ENCODE measurements at regions not wholly inside any gene's neighbourhood (a gene's known extent, or its start where the extent isn't known, plus 50 kb on each side); places are given as distances from the start of the nearest gene placed in this dataset.

GRCh38 chr1:63022319-63022718 lies 238.4 kb downstream of the ATG4C start:
- Histone ChIP-seq H3K36me3 (ENCODE audit: insufficient read depth) (no peaks in the 10 kb centered on the region), H3K27ac (no peak overlapping the region), H2AFZ (ENCODE audit: low read depth) (no peak overlapping the region), H3K4me1 (ENCODE audit: low read depth, poor library complexity, severe bottlenecking) (no peaks in the 10 kb centered on the region), H3K4me2 (no peak overlapping the region), H3K79me2 (ENCODE audit: insufficient read depth, low read depth) (no peaks in the 10 kb centered on the region), H3K4me3 (IDR thresholded peaks at IDR 0.05; ENCODE audit: insufficient read depth, low read depth, low read length) (no peak overlapping the region), H4K20me1 (ENCODE audit: insufficient read depth) (no peaks in the 10 kb centered on the region), H3K27me3 (ENCODE audit: insufficient read depth, low read depth) (no peaks in the 10 kb centered on the region), H3K9ac (no peak overlapping the region)
- TF ChIP-seq, protein P1, sequence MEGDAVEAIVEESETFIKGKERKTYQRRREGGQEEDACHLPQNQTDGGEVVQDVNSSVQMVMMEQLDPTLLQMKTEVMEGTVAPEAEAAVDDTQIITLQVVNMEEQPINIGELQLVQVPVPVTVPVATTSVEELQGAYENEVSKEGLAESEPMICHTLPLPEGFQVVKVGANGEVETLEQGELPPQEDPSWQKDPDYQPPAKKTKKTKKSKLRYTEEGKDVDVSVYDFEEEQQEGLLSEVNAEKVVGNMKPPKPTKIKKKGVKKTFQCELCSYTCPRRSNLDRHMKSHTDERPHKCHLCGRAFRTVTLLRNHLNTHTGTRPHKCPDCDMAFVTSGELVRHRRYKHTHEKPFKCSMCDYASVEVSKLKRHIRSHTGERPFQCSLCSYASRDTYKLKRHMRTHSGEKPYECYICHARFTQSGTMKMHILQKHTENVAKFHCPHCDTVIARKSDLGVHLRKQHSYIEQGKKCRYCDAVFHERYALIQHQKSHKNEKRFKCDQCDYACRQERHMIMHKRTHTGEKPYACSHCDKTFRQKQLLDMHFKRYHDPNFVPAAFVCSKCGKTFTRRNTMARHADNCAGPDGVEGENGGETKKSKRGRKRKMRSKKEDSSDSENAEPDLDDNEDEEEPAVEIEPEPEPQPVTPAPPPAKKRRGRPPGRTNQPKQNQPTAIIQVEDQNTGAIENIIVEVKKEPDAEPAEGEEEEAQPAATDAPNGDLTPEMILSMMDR (conservative IDR thresholded peaks at IDR 0.05; ENCODE audit: low read depth, low read length) = no peak

DNA sequence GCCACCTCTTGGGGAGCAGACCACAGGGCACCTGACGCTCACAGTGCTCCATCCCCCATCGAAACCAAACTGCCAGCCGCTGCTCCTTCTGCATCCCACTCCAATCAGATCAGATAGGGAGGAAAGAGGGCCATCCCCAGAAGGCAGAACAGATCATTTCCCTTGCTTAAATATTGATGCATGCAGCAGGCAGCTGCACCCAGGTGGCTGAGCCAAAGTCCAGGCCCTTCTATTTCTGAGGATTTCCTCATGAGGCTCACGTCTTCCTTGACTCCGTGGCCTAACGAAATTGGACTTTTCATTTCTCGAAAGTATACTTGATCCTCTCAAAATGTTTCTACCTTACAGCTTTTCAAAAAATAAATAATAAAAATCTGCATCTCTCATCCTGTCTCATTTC lies 239.2 kb downstream of the ATG4C start:
- no peak overlapping the region for H3K4me2 ChIP-seq
- no peaks in the 10 kb centered on the region for H4K20me1 ChIP-seq (ENCODE audit: insufficient read depth)
- H3K36me3 ChIP-seq (ENCODE audit: insufficient read depth) = no peaks in the 10 kb centered on the region
- no peak overlapping the region for H3K27ac ChIP-seq
- H3K4me3 ChIP-seq (IDR thresholded peaks at IDR 0.05; ENCODE audit: insufficient read depth, low read depth, low read length) = no peak overlapping the region
- no peaks in the 10 kb centered on the region for H3K27me3 ChIP-seq (ENCODE audit: insufficient read depth, low read depth)
- H2AFZ ChIP-seq (ENCODE audit: low read depth) = no peak overlapping the region
- H3K4me1 ChIP-seq (ENCODE audit: low read depth, poor library complexity, severe bottlenecking) = no peaks in the 10 kb centered on the region
- no peaks in the 10 kb centered on the region for H3K79me2 ChIP-seq (ENCODE audit: insufficient read depth, low read depth)
- H3K9ac ChIP-seq = no peak overlapping the region
- TF ChIP-seq, protein P1 (conservative IDR thresholded peaks at IDR 0.05; ENCODE audit: low read depth, low read length) = no peak

DNA sequence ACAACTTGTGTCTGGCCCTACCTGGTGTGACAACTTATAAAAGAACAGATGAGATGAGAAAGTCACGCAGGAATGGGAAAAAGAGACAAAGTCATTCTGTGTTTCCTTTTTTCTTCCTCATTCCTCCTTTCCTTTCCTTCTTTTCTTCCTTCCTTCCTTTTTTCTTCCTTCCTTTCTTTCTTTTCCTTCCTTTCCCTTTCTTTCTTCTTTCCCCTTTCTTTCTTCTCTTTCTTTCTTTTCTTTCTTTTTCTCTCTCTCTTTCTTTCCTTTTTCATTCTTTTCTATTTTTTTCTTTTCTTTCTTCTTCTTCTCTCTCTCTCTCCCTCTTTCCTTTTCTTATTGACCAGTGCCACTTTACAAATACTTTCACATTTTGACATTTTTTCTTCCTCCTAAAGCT lies 239.7 kb downstream of the ATG4C start:
- Histone ChIP-seq H3K4me1 (ENCODE audit: low read depth, poor library complexity, severe bottlenecking) (no peaks in the 10 kb centered on the region), H3K4me3 (IDR thresholded peaks at IDR 0.05; ENCODE audit: insufficient read depth, low read depth, low read length) (no peak overlapping the region), H3K9ac (no peak overlapping the region), H4K20me1 (ENCODE audit: insufficient read depth) (no peaks in the 10 kb centered on the region), H3K27me3 (ENCODE audit: insufficient read depth, low read depth) (no peaks in the 10 kb centered on the region), H2AFZ (ENCODE audit: low read depth) (no peak overlapping the region), H3K4me2 (no peak overlapping the region), H3K79me2 (ENCODE audit: insufficient read depth, low read depth) (no peaks in the 10 kb centered on the region), H3K36me3 (ENCODE audit: insufficient read depth) (no peaks in the 10 kb centered on the region), H3K27ac (no peak overlapping the region)
- TF ChIP-seq, protein P1 (conservative IDR thresholded peaks at IDR 0.05; ENCODE audit: low read depth, low read length) = no peak

- Histone ChIP-seq H3K4me1 (ENCODE audit: low read depth, poor library complexity, severe bottlenecking) (no peaks in the 10 kb centered on the region), H3K9ac (no peak overlapping the region), H4K20me1 (ENCODE audit: insufficient read depth) (no peaks in the 10 kb centered on the region), H3K27ac (no peak overlapping the region), H3K36me3 (ENCODE audit: insufficient read depth) (no peaks in the 10 kb centered on the region), H3K27me3 (ENCODE audit: insufficient read depth, low read depth) (no peaks in the 10 kb centered on the region), H3K4me3 (IDR thresholded peaks at IDR 0.05; ENCODE audit: insufficient read depth, low read depth, low read length) (no peak overlapping the region), H2AFZ (ENCODE audit: low read depth) (no peak overlapping the region), H3K4me2 (no peak overlapping the region), H3K79me2 (ENCODE audit: insufficient read depth, low read depth) (no peaks in the 10 kb centered on the region)
- TF ChIP-seq, protein P1 (conservative IDR thresholded peaks at IDR 0.05; ENCODE audit: low read depth, low read length) = no peak
Observed at GRCh38 chr1:63024132-63024531, 240.2 kb downstream of the ATG4C start.

Measured in KMS-11 (cell line).